ENCODE measurements at regions not wholly inside any gene's neighbourhood (a gene's known extent, or its start where the extent isn't known, plus 50 kb on each side); places are given as distances from the start of the nearest gene placed in this dataset.

DNA sequence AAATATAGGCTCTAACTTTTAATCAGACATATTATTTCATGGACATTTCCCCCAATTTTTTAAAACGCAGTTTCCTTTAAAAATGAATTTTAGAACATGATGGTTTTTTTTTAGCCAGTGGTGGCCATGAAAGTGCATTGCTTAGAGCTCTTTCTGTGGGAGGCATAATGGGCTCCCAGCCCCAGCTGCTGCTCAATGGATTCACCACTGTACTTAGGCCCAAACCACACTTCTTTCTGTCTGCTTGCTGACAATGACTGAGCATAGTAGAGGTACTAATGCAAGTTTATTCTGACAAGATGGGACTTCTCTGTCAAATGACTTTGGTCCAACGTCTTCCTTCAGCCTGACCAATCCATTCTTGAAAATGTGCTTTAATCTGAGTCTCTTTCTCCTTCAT is 400.2 kb upstream of the GRIA3 start:
- no peak for DNase-seq (ENCODE audit: low spot score)

GRCh38 chrX:122787231-122787630 is 396.8 kb upstream of the GRIA3 start:
- no peak for DNase-seq (ENCODE audit: low spot score)

DNA sequence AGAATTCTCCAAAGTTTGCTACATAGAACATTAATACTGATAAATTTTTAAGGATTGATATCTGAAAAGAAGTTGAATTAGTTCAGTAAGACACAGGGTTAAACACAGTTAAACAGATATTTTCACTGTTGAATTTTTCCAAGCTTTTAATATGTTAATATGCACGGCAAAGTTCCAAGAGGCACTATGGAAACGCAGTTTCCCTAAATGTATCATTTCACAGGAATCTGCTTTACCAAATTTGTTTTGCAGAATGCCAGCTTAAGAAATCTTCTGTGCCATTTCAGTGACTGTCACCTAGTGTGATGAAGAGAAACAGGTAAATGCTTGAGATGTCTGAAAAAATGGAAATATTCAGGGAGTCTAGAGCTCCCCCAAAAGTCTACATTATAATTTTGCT is 395.9 kb upstream of the GRIA3 start:
- no peak for DNase-seq (ENCODE audit: low spot score)

GRCh38 chrX:122790376-122791095 is 393.5 kb upstream of the GRIA3 start:
- DNase-seq (ENCODE audit: low spot score) = no peak

DNA sequence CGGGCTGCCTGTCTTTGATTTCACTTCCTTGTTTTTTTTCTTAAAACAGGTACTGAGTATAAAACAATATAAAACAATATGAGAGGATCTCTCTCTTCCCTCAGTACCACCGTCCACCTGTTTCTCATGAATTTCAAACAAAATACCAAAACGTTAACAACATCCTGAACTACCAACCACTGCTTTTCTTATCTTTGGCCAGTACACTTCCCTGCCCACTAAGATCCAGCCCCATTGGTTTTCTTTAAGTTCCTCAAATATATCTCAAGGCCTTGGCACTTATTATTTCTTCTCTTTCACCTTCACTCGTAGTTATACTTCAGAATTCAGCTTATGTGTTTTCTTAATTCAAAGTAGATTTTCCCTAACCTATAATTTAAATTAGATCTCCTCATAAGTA is 370.2 kb upstream of the GRIA3 start:
- no peak for DNase-seq (ENCODE audit: low spot score)

DNA sequence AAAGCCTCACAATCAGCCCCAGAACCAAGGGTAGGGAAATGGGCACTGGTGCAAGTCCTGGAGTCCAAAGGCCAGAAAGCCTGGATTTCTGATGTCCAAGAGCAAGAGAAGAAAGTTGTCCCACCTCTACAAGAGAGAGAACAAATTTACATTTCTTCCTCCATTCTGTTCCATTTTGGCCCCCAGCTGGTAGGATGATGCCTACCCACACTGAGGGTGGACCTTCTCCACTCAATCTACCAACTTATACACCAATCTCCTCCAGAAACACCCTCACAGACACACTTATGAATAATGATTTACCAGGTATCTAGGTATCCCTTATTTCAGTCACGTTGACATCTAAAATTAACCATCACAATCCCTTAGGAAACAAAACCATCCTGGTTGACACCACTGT is 367.8 kb upstream of the GRIA3 start:
- DNase-seq (ENCODE audit: low spot score) = no peak

- DNase-seq (ENCODE audit: low spot score) = no peak
These were observed 366.6 kb upstream of the GRIA3 start for GRCh38 chrX:122817321-122817955.

GRCh38 chrX:122818068-122818467 is 366.0 kb upstream of the GRIA3 start:
- no peak for DNase-seq (ENCODE audit: low spot score)

DNA sequence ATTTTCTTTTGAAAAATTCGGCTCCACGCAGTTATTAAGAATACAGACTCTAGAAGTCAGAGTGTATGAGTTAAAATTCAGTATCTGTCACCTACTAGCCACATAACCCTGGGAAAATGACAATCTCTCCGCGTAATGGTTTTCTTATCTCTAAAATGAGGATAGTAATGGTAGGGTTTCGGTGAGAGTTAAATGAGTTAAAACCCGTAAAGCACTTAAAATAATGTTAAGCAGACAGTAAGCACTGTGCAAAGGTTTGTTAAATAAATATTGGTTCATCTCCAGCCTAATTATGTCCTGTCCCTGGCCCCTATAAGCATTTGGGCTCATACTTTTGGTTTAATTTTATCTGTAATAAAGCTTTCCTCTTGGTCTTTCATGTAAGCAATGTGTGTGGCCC is 350.8 kb upstream of the GRIA3 start:
- DNase-seq (ENCODE audit: low spot score) = no peak

DNA sequence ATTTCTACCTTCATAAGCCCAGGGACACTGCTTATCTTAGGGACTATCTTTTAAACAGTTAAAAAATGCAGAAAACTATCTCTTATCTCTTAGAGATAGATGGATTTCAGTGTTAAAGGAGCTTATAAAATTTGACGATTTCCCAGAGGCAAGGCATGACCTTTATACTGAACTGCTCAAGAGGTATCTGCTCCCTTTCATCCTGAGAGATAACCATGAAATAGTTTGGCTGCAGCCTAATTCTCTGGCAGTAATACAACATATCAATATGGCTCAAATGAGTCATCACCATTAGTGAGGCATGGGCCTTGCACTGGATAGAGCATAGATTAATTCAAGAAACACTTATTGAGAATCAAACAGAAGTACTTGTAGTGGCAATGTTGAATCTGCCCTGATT is 348.2 kb upstream of the GRIA3 start:
- DNase-seq (ENCODE audit: low spot score) = no peak

DNA sequence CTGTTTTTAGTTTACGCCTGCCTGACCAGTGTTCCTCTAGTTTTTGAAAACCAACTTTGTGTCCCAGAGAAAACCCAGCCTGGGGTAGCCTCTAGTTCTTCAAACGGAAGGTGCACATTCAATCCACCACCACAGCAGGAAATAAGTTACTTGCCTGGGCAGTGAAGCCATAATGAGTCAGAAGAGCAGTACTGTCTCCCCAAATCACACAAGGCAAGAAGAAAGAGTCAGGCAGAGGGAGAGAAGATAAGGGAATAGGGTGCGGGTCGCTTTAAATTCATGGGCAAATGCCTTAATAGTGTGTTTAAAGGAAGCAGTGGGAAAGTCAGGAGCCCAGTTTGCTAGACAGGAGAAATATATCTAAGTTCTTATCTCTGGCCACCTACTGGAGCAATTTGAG is 333.8 kb upstream of the GRIA3 start:
- DNase-seq (ENCODE audit: low spot score) = no peak

- DNase-seq (ENCODE audit: low spot score) = no peak
These were observed 327.9 kb upstream of the GRIA3 start for GRCh38 chrX:122856205-122856604.

DNA sequence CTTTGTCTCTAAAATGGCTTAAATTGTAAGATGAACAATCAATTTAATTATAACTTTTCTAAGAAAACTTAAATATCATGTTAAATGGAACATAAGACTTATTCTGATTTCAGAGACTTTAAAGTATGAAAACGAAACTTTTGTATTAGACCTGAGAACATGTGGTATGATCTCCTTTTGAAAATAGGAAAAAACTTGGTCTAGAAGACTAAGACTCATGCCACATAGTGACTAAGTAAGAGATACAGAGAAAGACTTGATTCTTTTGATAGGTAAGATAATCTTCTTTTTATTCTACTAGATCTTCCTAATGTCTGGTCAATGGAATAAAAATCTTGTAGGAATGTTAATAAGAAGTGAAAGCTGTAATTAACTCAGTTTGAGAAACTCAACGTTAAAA is 326.3 kb upstream of the GRIA3 start:
- DNase-seq (ENCODE audit: low spot score) = no peak

DNA sequence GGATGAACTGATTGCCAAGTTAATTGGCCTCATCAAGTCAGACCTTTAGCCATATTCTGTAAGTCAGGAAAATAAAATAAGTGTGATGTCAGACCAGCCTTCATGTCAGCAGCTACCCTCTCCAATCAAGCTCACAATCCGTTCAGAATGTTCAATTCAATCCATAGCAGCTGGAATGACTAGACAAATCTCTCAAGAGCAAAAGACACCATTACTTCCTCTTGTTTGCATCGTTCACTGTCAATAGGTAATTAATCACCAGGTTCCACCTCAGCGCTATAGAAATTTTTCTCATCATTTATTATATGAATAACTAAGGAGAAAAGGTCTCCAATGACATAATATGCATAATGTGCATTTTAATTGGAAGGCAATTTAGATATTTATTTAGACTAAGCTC is 321.0 kb upstream of the GRIA3 start:
- no peak for DNase-seq (ENCODE audit: low spot score)

DNA sequence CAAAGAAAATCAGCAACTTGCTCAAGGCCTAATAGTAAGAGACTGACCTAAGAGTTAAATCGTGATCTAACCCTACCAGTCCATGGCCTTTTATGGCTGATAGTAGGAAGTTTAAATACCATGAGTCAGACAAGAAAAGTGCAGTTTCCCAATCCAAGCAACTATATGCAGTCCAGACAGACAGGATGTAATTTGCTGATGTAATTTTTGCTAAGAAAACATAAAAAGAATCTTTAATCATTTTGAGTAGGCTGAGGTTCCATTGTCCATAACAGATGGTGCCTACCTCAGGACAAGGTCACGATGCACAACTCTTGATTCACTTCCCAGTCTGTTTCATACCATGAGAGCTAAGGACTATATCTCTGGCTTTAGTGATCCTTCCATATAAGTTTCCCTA is 317.5 kb upstream of the GRIA3 start:
- no peak for DNase-seq (ENCODE audit: low spot score)

- DNase-seq (ENCODE audit: low spot score) = no peak
These were observed 315.4 kb upstream of the GRIA3 start for GRCh38 chrX:122868631-122869030.

DNA sequence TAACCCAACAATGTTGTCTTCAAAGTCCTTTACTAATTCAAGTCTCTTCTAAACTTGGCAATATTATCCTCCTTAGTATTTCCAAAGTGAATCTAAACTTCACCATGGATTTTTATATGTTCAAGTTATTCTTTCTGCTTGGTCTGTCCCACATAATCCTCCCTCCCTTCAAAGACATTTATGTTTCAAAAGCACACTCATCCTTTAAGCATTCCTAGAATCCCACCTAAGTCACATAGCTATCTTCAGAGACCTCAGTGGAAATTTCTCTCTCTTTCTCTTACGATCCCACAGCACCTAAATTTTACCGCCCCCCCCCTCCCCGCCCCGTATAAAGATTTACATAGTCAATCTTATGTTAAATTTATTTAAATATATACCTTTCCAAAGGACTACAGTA is 314.9 kb upstream of the GRIA3 start:
- DNase-seq (ENCODE audit: low spot score) = no peak

DNA sequence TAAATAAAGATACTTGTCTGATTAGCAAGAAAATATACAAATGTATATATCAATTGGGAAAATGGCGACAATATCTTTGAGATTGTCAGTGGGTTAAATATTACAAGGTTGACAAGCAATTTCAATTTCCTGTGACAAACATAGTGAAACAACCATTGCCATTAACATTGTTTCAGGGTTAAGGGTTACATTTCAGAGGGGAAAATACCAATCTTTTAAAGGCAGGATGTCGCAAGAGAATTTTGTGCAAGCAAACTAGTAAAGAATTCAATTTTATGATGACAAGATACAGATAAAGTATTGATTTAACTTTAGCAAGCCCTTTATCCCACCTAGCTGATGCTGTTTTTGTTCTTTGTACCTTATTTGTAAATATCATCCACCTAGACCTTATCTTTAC is 305.8 kb upstream of the GRIA3 start:
- no peak for DNase-seq (ENCODE audit: low spot score)

DNA sequence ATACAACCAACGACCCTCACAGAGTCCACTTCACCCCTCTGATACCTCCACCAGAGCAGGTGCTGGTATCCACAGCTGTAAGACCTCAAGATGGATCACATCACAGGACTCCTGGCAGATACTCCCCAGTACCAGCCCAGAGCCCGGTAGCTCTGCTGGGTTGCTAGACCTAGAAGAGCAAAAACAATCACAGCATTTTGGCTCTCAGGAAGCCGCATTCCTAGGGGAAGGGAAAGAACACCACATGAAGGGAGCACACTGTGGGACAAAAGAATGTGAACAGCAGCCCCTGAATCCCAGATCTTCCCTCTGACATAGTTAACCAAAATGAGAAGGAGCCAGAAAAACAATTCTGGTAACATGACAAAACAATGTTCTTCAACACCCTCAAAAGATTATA is 303.1 kb upstream of the GRIA3 start:
- DNase-seq (ENCODE audit: low spot score) = no peak

GRCh38 chrX:122890729-122891128 is 293.3 kb upstream of the GRIA3 start:
- no peak for DNase-seq (ENCODE audit: low spot score)

GRCh38 chrX:122906726-122907125 is 277.4 kb upstream of the GRIA3 start:
- DNase-seq (ENCODE audit: low spot score) = no peak

DNA sequence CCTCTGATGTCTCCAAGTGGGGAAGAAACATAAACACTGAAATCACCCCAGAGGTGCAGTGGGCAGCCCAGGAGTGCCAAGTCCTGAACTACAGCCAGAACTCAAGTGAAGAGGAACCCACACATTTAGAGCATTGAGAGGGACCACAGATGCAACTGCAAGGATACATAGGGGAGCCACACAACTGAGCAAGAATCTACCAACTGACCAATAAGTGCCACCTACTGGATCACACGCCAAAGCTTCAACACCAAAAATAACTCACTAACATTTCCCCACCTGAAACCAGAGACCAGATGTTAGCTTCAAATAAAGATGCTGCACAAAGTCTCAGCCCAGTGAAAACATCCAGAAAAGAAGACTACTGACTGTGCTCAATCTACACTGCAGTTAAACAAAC is 276.7 kb upstream of the GRIA3 start:
- DNase-seq (ENCODE audit: low spot score) = no peak

GRCh38 chrX:122910697-122911096 is 273.4 kb upstream of the GRIA3 start:
- no peak for DNase-seq (ENCODE audit: low spot score)

DNA sequence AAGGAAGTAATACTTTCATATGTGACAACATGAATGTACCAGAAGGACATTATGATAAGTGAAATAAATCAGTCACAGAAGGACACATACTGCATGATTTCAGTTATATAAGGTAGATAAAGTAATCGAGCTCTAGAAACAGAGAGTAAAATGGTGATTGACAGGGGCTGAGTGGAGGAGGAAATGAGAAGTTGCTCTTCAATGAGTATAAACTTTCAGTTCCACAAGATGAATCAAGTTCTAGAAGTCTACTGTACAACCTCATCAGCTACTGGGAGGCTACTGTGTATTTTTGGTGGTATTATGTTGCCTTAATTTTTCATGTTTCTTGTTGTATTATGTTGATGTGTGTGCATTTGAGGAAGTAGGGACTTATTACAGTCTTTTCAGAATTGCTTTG is 270.9 kb upstream of the GRIA3 start:
- no peak for DNase-seq (ENCODE audit: low spot score)

All from AG08396 (cell line).